ENCODE measurements at regions not wholly inside any gene's neighbourhood (a gene's known extent, or its start where the extent isn't known, plus 50 kb on each side); places are given as distances from the start of the nearest gene placed in this dataset.
"Not testable (repeated sequence)": the region's sequence is repeated elsewhere in the genome, so short reads cannot be mapped to it uniquely, and the experiment has no call there.

DNA sequence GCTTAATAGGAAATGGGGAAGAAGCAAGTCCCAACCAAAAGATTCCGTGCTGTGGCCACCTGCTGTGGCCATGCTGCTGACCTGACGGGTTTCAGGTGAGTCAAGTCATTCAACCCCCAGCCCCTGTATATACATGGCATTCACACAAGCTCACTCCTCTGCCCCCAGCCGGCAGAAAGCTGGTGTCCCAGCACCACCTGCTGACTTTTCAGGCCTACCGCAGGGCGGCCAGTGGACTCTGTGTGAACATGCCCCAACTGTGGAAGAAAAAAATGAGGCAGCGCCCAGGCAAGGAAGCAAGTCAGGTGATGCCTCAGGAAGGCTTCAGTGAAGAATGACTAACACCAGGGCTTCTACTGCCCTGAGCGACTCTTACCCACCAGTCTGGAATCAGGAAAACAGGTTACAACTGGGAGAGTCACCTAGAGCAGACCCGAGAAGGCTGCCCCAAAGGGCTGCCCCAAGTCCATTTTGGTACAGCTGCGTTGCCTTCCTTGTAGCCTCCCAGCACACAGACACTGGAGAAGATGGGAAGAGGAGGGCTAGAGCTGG lies 536.5 kb downstream of the TP53TG3F start:
- H3K4me3 ChIP-seq (ENCODE audit: low read depth in 2 of 2, low read length in 1 of 2); H3K27ac ChIP-seq (ENCODE audit: low read depth in 2 of 2, low read length in 1 of 2); H2AFZ ChIP-seq (ENCODE audit: low read depth); CTCF ChIA-PET; DNase-seq; POLR2A ChIA-PET; H4K20me1 ChIP-seq (ENCODE audit: insufficient read depth); H3K4me1 ChIP-seq (ENCODE audit: control insufficient read depth in 1 of 2, insufficient read depth in 2 of 2, low read depth in 1 of 2, low read length in 1 of 2); H3K9ac ChIP-seq; H3K27me3 ChIP-seq (ENCODE audit: insufficient read depth); H3F3A ChIP-seq (replicated peaks; ENCODE audit: insufficient read depth); H3K36me3 ChIP-seq (replicated peaks in 1 of 2; ENCODE audit: control insufficient read depth in 1 of 2, insufficient read depth in 2 of 2, low read length in 1 of 2); H3K79me2 ChIP-seq (ENCODE audit: insufficient read depth); H3K4me2 ChIP-seq; H3K9me2 ChIP-seq; H3K9me3 ChIP-seq: not testable (repeated sequence)
- WGBS (ENCODE audit: low lambda C conversion rate), result 4% methylated on average over 8 of the region's 9 CpGs

DNA sequence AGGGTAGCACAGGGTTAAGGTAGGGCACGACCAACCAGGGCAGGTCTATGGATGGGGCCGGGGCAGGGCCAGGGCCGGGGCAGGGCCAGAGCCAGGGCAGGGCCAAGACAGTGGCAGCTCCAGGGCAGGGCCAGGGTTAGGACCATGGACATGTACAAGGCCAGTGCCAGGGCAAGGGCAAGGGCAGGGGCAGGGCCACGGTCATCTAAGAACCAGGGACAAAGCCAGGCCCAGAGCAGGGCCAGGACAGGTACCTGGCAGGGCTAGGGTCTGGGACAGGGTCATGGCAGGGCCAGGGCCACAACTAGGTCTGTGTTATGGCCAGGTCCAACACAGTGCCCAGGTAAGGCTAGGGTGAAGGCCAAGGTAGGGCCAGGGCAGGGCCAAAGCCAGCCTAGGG lies 541.8 kb downstream of the TP53TG3F start:
- WGBS (ENCODE audit: low lambda C conversion rate), result 0% methylated on average over 1 of the region's 4 CpGs
- H3K9me3 ChIP-seq; H2AFZ ChIP-seq (ENCODE audit: low read depth); H3K4me1 ChIP-seq (ENCODE audit: control insufficient read depth in 1 of 2, insufficient read depth in 2 of 2, low read depth in 1 of 2, low read length in 1 of 2); H3K9me2 ChIP-seq; POLR2A ChIA-PET; H3K27me3 ChIP-seq (ENCODE audit: insufficient read depth); H3K9ac ChIP-seq; DNase-seq; H3K79me2 ChIP-seq (ENCODE audit: insufficient read depth); H3K4me3 ChIP-seq (ENCODE audit: low read depth in 2 of 2, low read length in 1 of 2); H3K27ac ChIP-seq (ENCODE audit: low read depth in 2 of 2, low read length in 1 of 2); H3K36me3 ChIP-seq (replicated peaks in 1 of 2; ENCODE audit: control insufficient read depth in 1 of 2, insufficient read depth in 2 of 2, low read length in 1 of 2); H4K20me1 ChIP-seq (ENCODE audit: insufficient read depth); CTCF ChIA-PET; H3K4me2 ChIP-seq; H3F3A ChIP-seq (replicated peaks; ENCODE audit: insufficient read depth): not testable (repeated sequence)

GRCh38 chr16:34001961-34002360 lies 542.5 kb downstream of the TP53TG3F start:
- H3K4me3 ChIP-seq (ENCODE audit: low read depth in 2 of 2, low read length in 1 of 2); H3K9me3 ChIP-seq; H3K27me3 ChIP-seq (ENCODE audit: insufficient read depth); H3F3A ChIP-seq (replicated peaks; ENCODE audit: insufficient read depth); H3K36me3 ChIP-seq (replicated peaks in 1 of 2; ENCODE audit: control insufficient read depth in 1 of 2, insufficient read depth in 2 of 2, low read length in 1 of 2); H2AFZ ChIP-seq (ENCODE audit: low read depth); H3K9ac ChIP-seq; POLR2A ChIA-PET; DNase-seq; H3K9me2 ChIP-seq; CTCF ChIA-PET; H3K27ac ChIP-seq (ENCODE audit: low read depth in 2 of 2, low read length in 1 of 2); H3K4me1 ChIP-seq (ENCODE audit: control insufficient read depth in 1 of 2, insufficient read depth in 2 of 2, low read depth in 1 of 2, low read length in 1 of 2); H3K79me2 ChIP-seq (ENCODE audit: insufficient read depth); H3K4me2 ChIP-seq; H4K20me1 ChIP-seq (ENCODE audit: insufficient read depth): not testable (repeated sequence)
- WGBS (ENCODE audit: low lambda C conversion rate), result 49% methylated on average over 2 of the region's 4 CpGs

DNA sequence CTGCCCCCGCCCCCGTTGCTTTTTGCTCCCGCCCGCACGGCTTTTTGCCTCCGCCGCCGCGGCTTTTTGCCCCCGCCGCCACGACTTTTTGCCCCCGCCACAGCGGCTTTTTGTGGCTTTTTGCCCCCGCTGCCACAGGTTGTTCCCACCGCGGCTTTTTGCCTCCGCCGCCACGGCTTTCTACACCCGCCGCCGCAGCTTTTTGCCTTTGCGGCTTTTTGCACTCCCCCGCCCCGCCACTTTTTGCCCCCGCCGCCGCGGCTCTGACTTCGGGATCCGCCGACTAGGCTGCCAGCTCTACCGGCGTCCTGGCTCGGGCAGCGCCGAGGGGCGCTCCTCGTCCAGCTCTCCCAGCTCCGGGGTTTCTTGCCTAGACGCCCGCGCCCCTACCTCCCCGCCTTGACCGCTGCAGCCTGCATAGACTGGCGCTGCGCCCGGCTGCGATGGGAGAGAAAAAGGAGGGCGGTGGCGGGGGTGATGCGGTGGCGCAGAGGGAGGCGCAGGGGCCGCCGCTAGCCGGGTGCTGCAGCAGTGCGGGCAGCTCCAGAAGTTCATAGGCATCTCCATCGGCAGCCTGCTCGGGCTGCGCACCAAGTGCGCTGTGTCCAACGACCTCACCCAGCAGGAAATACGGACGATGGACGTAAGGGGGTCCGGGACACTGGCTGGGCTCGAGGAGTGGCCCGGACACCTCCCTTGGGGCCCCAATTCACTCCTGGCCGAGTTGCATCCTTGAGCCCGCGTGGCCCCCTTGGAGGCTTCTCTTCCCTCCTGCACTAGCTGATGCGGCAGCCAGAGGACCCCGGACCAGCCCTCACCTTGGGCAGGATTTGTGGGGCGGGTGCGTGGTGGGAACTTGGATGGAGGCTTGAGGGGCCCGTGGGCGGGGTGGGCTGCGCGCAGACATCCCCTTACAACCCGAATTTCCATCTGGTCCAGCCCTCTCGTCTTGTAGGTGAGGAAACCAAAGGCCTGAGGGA lies 555.7 kb downstream of the TP53TG3F start:
- H3K9me3 ChIP-seq; H2AFZ ChIP-seq (ENCODE audit: low read depth); H3K79me2 ChIP-seq (ENCODE audit: insufficient read depth); H3K27ac ChIP-seq (ENCODE audit: low read depth in 2 of 2, low read length in 1 of 2); H3K9me2 ChIP-seq; POLR2A ChIA-PET; H3K27me3 ChIP-seq (ENCODE audit: insufficient read depth); H3F3A ChIP-seq (replicated peaks; ENCODE audit: insufficient read depth); H3K9ac ChIP-seq; H3K36me3 ChIP-seq (replicated peaks in 1 of 2; ENCODE audit: control insufficient read depth in 1 of 2, insufficient read depth in 2 of 2, low read length in 1 of 2); CTCF ChIA-PET; H4K20me1 ChIP-seq (ENCODE audit: insufficient read depth); H3K4me1 ChIP-seq (ENCODE audit: control insufficient read depth in 1 of 2, insufficient read depth in 2 of 2, low read depth in 1 of 2, low read length in 1 of 2): not testable (repeated sequence)
- DNase-seq, result peak; percentile 6
- WGBS (ENCODE audit: low lambda C conversion rate), result 28% methylated on average over 67 of the region's 83 CpGs
- 0 out of 2 replicates have a peak overlapping the region, but pooled peaks have one; percentile 28 for H3K4me2 ChIP-seq
- peak overlapping the region in 1 of 2 experiments; percentile 14; a peak in 1 of 4 replicates for H3K4me3 ChIP-seq (ENCODE audit: low read depth in 2 of 2, low read length in 1 of 2)

GRCh38 chr16:34018277-34018676 lies 558.9 kb downstream of the TP53TG3F start:
- H3K4me1 ChIP-seq (ENCODE audit: control insufficient read depth in 1 of 2, insufficient read depth in 2 of 2, low read depth in 1 of 2, low read length in 1 of 2); H3K4me3 ChIP-seq (ENCODE audit: low read depth in 2 of 2, low read length in 1 of 2); CTCF ChIA-PET: not testable (repeated sequence)

More at GRCh38 chr16:34018277-34018676, 558.9 kb downstream of the TP53TG3F start:
- H3K9me2 ChIP-seq; H3K9ac ChIP-seq; H2AFZ ChIP-seq (ENCODE audit: low read depth); H3F3A ChIP-seq (replicated peaks; ENCODE audit: insufficient read depth); H3K9me3 ChIP-seq; H3K79me2 ChIP-seq (ENCODE audit: insufficient read depth); H3K27ac ChIP-seq (ENCODE audit: low read depth in 2 of 2, low read length in 1 of 2); DNase-seq; H3K4me2 ChIP-seq; POLR2A ChIA-PET; H3K36me3 ChIP-seq (replicated peaks in 1 of 2; ENCODE audit: control insufficient read depth in 1 of 2, insufficient read depth in 2 of 2, low read length in 1 of 2); H3K27me3 ChIP-seq (ENCODE audit: insufficient read depth); H4K20me1 ChIP-seq (ENCODE audit: insufficient read depth): not testable (repeated sequence)
